ENCODE measurements at regions not wholly inside any gene's neighbourhood (a gene's known extent, or its start where the extent isn't known, plus 50 kb on each side); places are given as distances from the start of the nearest gene placed in this dataset.

DNA sequence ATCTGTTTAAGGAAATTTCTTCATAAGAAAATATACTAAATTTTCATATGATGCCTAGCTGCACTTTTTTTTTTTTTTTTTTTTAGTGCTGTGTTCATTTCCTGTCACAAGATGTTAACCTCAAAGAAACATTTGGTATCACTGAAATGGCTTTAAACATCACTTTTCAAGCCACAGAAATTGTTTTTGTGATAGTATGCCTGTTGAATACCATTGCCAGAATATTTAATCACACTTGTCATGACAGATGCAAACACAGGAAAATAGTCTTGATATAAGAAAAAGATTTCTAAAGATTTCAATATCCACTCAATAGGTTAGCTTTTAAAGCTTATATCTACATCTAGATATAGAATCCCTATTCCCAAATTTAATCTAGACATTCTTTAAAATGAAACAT lies 608.5 kb upstream of the AGTR1 start:
- Histone ChIP-seq H3K79me2 (ENCODE audit: control insufficient read depth, insufficient read depth, low read length) (no peaks in the 10 kb centered on the region), H4K20me1 (ENCODE audit: control insufficient read depth, insufficient read depth) (no peaks in the 10 kb centered on the region), H3K36me3 (ENCODE audit: control insufficient read depth in 2 of 2, insufficient read depth in 2 of 2, low read length in 1 of 2) (no peaks in the 10 kb centered on the region), H3K27ac (ENCODE audit: control insufficient read depth, insufficient read depth) (no peak overlapping the region), H3K4me3 (no peak overlapping the region), H3K9ac (ENCODE audit: control insufficient read depth, insufficient read depth, low read length) (no peak overlapping the region), H3K9me3 (replicated peaks; ENCODE audit: control insufficient read depth, insufficient read depth, low read length) (no peaks in the 10 kb centered on the region), H3K4me2 (ENCODE audit: control insufficient read depth, insufficient read depth) (no peak overlapping the region), H3K4me1 (ENCODE audit: control insufficient read depth, insufficient read depth, low read length) (no peaks in the 10 kb centered on the region), H2AFZ (ENCODE audit: control insufficient read depth, low read depth, low read length) (no peak overlapping the region), H3K27me3 (replicated peaks in 1 of 2; ENCODE audit: control insufficient read depth in 2 of 2, insufficient read depth in 2 of 2, low read length in 1 of 2) (no peaks in the 10 kb centered on the region)
- DNase-seq (ENCODE audit: low read depth, low spot score) (no peak), FAIRE-seq (no peak), ATAC-seq (no peak)
- RAD21 ChIA-PET (ENCODE audit: unreplicated experiment): interaction anchor here (0.7 to 1.5 kb wide), 2 partner anchors 12 to 969 kb away, joined by 4 read pairs; no protein-coding TSS in a partner anchor
- CTCF ChIA-PET: interaction anchor here (0.6 to 1.3 kb wide), 2 partner anchors 11 to 358 kb away, joined by 5 to 8 read pairs; no protein-coding TSS in a partner anchor
- no peak for TF ChIP-seq CEBPB (IDR thresholded peaks at IDR 0.05; ENCODE audit: borderline replicate concordance in 1 of 2, low read depth in 2 of 2, low read length in 2 of 2)
- TF ChIP-seq ZNF384 (IDR thresholded peaks at IDR 0.05; ENCODE audit: borderline replicate concordance, low read depth, low read length): peak; percentile 86
- BruUV-seq (replicated peaks): no TSS peak
- SMC1A ChIA-PET (ENCODE audit: uncharacterized antibody, unreplicated experiment): interaction anchor here (1.5 to 2.6 kb wide), 2 partner anchors 11 kb away, joined by 8 read pairs; no protein-coding TSS in a partner anchor
- in situ Hi-C loops (cut with MboI) (no loop called here), intact Hi-C loops (cut with micrococcal nuclease; ENCODE audit: unreplicated experiment) (loop anchor here (5.0 kb wide), 2 partner anchors 208 to 228 kb away; no protein-coding TSS in a partner anchor)
- POLR2A ChIA-PET: no interaction called here

- no peaks in the 10 kb centered on the region for H3K79me2 ChIP-seq (ENCODE audit: control insufficient read depth, insufficient read depth, low read length)
- BruUV-seq (replicated peaks): no TSS peak
- RAD21 ChIA-PET (ENCODE audit: unreplicated experiment): no interaction called here
- no peak for TF ChIP-seq SREBF1 (IDR thresholded peaks at IDR 0.05; ENCODE audit: low read length)
- TF ChIP-seq SREBF2 (IDR thresholded peaks at IDR 0.05; ENCODE audit: low read length): no peak
- TF ChIP-seq HDAC2 (IDR thresholded peaks at IDR 0.05): no peak
- TF ChIP-seq STAT3 (IDR thresholded peaks at IDR 0.05; ENCODE audit: low read depth, low read length): no peak
- no peak for TF ChIP-seq NRF1 (conservative IDR thresholded peaks at IDR 0.05; ENCODE audit: low read depth, low read length)
- TF ChIP-seq CREB1 (IDR thresholded peaks at IDR 0.05; ENCODE audit: low read depth): no peak
- no peak for TF ChIP-seq MYB (IDR thresholded peaks at IDR 0.05; ENCODE audit: borderline replicate concordance, low read depth, low read length)
- no peak for TF ChIP-seq RAD21 (IDR thresholded peaks at IDR 0.05; ENCODE audit: insufficient read depth, low read depth, low read length)
- no peak for TF ChIP-seq MEF2B (IDR thresholded peaks at IDR 0.05; ENCODE audit: partially characterized antibody, poor library complexity, severe bottlenecking)
- TF ChIP-seq, protein P1, sequence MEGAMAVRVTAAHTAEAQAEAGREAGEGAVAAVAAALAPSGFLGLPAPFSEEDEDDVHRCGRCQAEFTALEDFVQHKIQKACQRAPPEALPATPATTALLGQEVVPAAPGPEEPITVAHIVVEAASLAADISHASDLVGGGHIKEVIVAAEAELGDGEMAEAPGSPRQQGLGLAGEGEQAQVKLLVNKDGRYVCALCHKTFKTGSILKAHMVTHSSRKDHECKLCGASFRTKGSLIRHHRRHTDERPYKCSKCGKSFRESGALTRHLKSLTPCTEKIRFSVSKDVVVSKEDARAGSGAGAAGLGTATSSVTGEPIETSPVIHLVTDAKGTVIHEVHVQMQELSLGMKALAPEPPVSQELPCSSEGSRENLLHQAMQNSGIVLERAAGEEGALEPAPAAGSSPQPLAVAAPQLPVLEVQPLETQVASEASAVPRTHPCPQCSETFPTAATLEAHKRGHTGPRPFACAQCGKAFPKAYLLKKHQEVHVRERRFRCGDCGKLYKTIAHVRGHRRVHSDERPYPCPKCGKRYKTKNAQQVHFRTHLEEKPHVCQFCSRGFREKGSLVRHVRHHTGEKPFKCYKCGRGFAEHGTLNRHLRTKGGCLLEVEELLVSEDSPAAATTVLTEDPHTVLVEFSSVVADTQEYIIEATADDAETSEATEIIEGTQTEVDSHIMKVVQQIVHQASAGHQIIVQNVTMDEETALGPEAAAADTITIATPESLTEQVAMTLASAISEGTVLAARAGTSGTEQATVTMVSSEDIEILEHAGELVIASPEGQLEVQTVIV (IDR thresholded peaks at IDR 0.05; ENCODE audit: borderline replicate concordance, partially characterized antibody): no peak
- TF ChIP-seq SMC3 (IDR thresholded peaks at IDR 0.05; ENCODE audit: borderline replicate concordance, low read length): no peak
- TF ChIP-seq YBX1 (IDR thresholded peaks at IDR 0.05): no peak
Observed at GRCh38 chr3:148090156-148090555, 607.5 kb upstream of the AGTR1 start.

More at GRCh38 chr3:148090156-148090555, 607.5 kb upstream of the AGTR1 start:
- in situ Hi-C loops (cut with MboI): no loop called here
- H3K4me1 ChIP-seq (ENCODE audit: control insufficient read depth, insufficient read depth, low read length): no peaks in the 10 kb centered on the region
- H4K20me1 ChIP-seq (ENCODE audit: control insufficient read depth, insufficient read depth): no peaks in the 10 kb centered on the region
- SMC1A ChIA-PET (ENCODE audit: uncharacterized antibody, unreplicated experiment): interaction anchor here (1.4 to 2.6 kb wide), 2 partner anchors 10 to 14 kb away, joined by 3 to 8 read pairs; no protein-coding TSS in a partner anchor
- no peak overlapping the region for H3K9ac ChIP-seq (ENCODE audit: control insufficient read depth, insufficient read depth, low read length)
- ATAC-seq (no peak), DNase-seq (ENCODE audit: low read depth, low spot score) (no peak), FAIRE-seq (no peak)
- H3K36me3 ChIP-seq (ENCODE audit: control insufficient read depth in 2 of 2, insufficient read depth in 2 of 2, low read length in 1 of 2): no peaks in the 10 kb centered on the region
- intact Hi-C loops (cut with micrococcal nuclease; ENCODE audit: unreplicated experiment): no loop called here
- no peak overlapping the region for H3K27ac ChIP-seq (ENCODE audit: control insufficient read depth, insufficient read depth)
- H3K4me3 ChIP-seq: no peak overlapping the region
- no peak overlapping the region for H3K4me2 ChIP-seq (ENCODE audit: control insufficient read depth, insufficient read depth)
- CTCF ChIA-PET: interaction anchor here (0.7 kb wide), 1 partner anchor 8 kb away, joined by 4 read pairs; no protein-coding TSS in a partner anchor
- H3K27me3 ChIP-seq (replicated peaks in 1 of 2; ENCODE audit: control insufficient read depth in 2 of 2, insufficient read depth in 2 of 2, low read length in 1 of 2): no peaks in the 10 kb centered on the region
- POLR2A ChIA-PET: no interaction called here
- H3K9me3 ChIP-seq (replicated peaks; ENCODE audit: control insufficient read depth, insufficient read depth, low read length): no peaks in the 10 kb centered on the region
- H2AFZ ChIP-seq (ENCODE audit: control insufficient read depth, low read depth, low read length): no peak overlapping the region
- WGBS (ENCODE audit: insufficient coverage, insufficient replicate concordance, low lambda C conversion rate, missing lambda C conversion rate): 0% methylated on average over 2 of the region's 2 CpGs
